HAP-1 (cell line): ENCODE measurements at regions not wholly inside any gene's neighbourhood (a gene's known extent, or its start where the extent isn't known, plus 50 kb on each side); places are given as distances from the start of the nearest gene placed in this dataset.
A peak's percentile ranks its signal among the peaks of the same experiment; 100 is the strongest.
"Not testable (repeated sequence)": the region's sequence is repeated elsewhere in the genome, so short reads cannot be mapped to it uniquely, and the experiment has no call there.

Source experiments
- DNase-seq, 2 experiments: peaks; one replicate each; pipeline ENCODE4 v3.0.0-alpha.2; 2016 to 2020; ENCODE audit warnings: low spot score in 2 of 2
- H3K27me3 ChIP-seq: fragments of 250-450 bp; sonication (Bioruptor Pico); 2 replicates; pipeline ENCODE4 v1.5.1; 2020; ENCODE audit warnings: low read depth, mild to moderate bottlenecking, moderate library complexity
- H3K36me3 ChIP-seq: fragments of 250-450 bp; sonication (Bioruptor Pico); replicated peaks from 2 replicates; pipeline ENCODE4 v1.5.1; 2020; ENCODE audit warnings: mild to moderate bottlenecking
- H3K4me1 ChIP-seq: fragments of 250-450 bp; sonication (Bioruptor Pico); 2 replicates; pipeline ENCODE4 v1.5.1; 2020; ENCODE audit warnings: mild to moderate bottlenecking
- H3K4me3 ChIP-seq: fragments of 250-450 bp; sonication (Bioruptor Pico); 2 replicates; pipeline ENCODE4 v1.5.1; 2020; ENCODE audit warnings: mild to moderate bottlenecking, moderate library complexity
- H3K9me3 ChIP-seq: fragments of 250-450 bp; sonication (Bioruptor Pico); 2 replicates; pipeline ENCODE4 v1.5.1; 2020; ENCODE audit warnings: mild to moderate bottlenecking, moderate library complexity
- in situ Hi-C: fragments of 300-500 bp; cut with MboI; formaldehyde crosslinking; loops from 3 replicates; pipeline ENCODE4 v1.14.3; 2020; ENCODE audit warnings: low sequenced_read_pairs, inconsistent platforms, mixed read lengths

DNA sequence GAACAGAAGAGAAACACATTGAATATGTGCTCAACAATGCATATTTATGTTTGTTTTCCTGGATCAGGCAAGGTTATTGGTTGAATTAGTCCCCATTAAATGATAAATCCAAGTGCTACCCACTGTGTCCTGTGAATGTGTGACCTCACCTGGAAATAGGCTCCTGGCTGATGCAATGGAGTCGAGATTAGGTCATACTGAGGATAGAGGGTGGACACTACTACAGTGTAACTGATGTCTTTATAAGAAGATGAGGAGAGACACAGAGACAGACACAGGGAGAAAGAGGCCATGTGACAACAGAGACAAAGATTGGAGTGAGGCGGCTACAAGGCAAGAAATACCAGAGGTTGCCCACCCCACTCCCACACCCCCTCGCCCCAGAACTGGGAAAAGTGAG, 559.3 kb downstream of the C6orf118 start:
- no peaks in the 10 kb centered on the region for H3K9me3 ChIP-seq
- no peaks in the 10 kb centered on the region for H3K36me3 ChIP-seq
- in situ Hi-C loops, result no loop called here
- no peaks in the 10 kb centered on the region for H3K27me3 ChIP-seq
- H3K4me3 ChIP-seq, result no peak overlapping the region
- DNase-seq, result no peak
- no peaks in the 10 kb centered on the region for H3K4me1 ChIP-seq

DNA sequence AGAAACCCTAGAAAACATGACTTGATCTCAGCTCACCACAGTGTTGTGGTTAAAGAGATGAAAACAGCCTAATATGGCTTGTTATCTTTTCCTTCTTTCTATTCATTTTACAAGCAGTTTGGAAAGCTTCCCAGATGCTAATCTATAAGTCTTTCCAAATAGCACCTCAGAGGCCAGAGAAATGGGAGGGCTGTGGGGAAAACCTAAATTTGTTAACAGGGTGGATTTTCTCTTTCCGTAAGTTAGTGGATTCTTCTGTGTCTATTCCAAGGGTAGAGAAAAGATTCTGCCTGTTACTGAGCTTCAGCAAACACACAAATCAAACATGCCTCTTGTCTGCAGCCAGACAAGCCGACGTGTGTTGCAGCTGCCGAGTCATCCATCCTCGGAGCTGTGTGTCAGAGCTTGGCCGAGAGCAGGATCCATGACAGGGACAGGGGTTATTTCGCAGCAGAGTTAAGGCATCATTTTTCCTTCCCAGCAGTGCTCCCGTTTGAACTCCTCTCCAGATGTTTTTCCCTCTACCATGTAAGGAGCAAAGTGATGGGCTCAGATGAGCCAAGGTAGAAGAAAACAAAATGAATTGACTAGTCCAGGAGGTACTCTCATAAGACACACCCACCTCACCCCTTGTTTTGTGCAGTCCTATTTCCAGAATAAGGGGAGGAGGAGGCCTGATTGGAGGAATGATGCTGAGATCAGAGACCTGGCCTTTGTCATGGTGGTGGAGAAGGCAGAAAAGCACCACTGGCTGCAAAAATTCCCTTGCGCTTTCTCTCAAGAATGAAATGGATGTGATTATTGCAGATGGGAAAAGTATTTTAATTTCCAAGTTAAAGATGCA, 560.0 kb downstream of the C6orf118 start:
- Histone ChIP-seq H3K9me3 (no peaks in the 10 kb centered on the region), H3K36me3 (no peaks in the 10 kb centered on the region), H3K4me1 (no peaks in the 10 kb centered on the region), H3K4me3 (no peak overlapping the region), H3K27me3 (no peaks in the 10 kb centered on the region)
- no peak for DNase-seq
- in situ Hi-C loops, result no loop called here

DNA sequence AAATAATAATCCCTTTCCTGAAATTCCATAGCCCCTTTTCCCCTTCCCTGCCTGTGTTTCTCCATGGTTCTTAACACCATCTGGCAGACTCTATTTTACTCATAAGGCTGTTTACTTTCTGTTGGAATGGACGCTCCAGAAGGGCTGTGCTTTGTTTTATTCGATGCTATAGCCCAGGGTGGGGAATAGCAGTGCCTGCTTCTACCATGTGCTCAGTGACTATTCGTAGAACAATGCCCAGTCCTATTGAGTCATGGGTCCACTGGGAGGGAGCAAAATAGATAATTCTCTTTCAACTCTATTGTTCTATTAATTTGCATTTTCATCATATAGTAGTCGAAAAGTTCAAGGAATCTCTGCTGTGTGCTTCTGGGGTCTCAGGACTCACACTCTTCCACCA, 565.1 kb downstream of the C6orf118 start:
- Histone ChIP-seq H3K4me3 (no peak overlapping the region), H3K27me3 (no peaks in the 10 kb centered on the region), H3K4me1 (no peaks in the 10 kb centered on the region), H3K36me3 (no peaks in the 10 kb centered on the region), H3K9me3 (no peaks in the 10 kb centered on the region)
- DNase-seq, result no peak
- in situ Hi-C loops, result no loop called here

GRCh38 chr6:164741938-164742451, 567.4 kb downstream of the C6orf118 start:
- no peaks in the 10 kb centered on the region for H3K36me3 ChIP-seq
- H3K4me1 ChIP-seq, result no peaks in the 10 kb centered on the region
- no peaks in the 10 kb centered on the region; the same call in 1 of the 2 replicates for H3K9me3 ChIP-seq
- H3K27me3 ChIP-seq, result no peaks in the 10 kb centered on the region
- in situ Hi-C loops, result no loop called here
- DNase-seq, result no peak
- no peak overlapping the region for H3K4me3 ChIP-seq

DNA sequence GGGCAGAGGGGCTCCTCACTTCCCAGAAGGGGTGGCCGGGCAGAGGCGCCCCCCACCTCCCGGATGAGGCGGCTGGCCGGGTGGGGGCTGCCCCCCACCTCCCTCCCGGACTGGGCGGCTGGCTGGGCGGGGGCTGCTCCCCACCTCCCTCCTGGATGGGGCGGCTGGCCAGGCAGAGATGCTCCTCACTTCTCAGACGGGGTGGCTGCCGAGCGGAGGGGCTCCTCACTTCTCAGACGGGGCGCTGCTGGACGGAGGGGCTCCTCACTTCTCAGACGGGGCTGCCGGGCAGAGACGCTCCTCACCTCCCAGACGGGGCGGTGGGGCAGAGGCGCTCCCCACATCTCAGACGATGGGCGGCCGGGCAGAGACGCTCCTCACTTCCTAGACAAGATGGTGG, 573.3 kb downstream of the C6orf118 start:
- DNase-seq, H3K36me3 ChIP-seq, H3K4me1 ChIP-seq, H3K27me3 ChIP-seq, H3K9me3 ChIP-seq, H3K4me3 ChIP-seq, in situ Hi-C loops: not testable (repeated sequence)

DNA sequence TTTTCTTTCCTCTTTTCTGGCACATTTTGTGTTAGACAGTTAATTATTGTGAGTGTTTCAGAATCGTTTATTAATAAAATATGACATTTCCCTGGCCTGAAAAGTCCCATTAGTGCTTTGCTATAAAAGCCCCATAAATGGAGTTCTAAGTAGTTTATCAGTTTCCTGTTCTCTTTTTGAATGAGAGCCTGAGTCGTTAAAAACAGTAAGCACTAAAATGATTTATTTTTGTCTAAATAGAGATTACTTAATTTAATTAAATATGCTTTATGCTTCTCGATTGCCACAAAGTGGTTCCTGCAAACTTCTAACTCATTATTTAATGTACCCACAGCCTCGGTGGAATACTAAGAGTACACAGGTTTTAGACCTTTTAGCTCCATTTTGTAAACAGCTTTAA, 577.9 kb downstream of the C6orf118 start:
- Histone ChIP-seq H3K27me3 (no peaks in the 10 kb centered on the region), H3K4me1 (no peaks in the 10 kb centered on the region), H3K36me3 (no peaks in the 10 kb centered on the region), H3K4me3 (no peak overlapping the region), H3K9me3 (no peaks in the 10 kb centered on the region; the same call in 1 of the 2 replicates)
- DNase-seq, result no peak
- in situ Hi-C loops, result no loop called here

DNA sequence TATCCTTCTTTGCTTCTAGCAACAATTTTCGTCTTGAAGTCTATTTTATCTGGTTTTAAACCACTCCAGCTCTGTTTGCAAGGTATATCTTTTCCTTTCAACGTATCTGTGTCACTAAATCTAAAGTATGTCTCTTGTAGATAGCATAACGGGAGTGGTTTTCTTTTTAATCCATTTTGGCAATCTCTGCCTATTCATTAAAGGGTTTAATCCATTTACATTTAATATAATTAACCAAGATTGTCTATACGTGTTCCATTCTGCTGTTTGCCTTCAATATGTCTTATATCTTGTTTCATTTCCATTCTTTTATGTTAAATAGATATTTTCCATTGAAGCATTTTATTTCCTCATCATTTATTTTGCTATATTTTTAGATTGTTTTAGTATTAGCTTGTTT, 587.9 kb downstream of the C6orf118 start:
- Histone ChIP-seq H3K4me1 (no peaks in the 10 kb centered on the region), H3K4me3 (no peak overlapping the region), H3K27me3 (no peaks in the 10 kb centered on the region), H3K36me3 (no peaks in the 10 kb centered on the region), H3K9me3 (no peaks in the 10 kb centered on the region)
- in situ Hi-C loops, result no loop called here
- no peak for DNase-seq

- H3K9me3 ChIP-seq, result no peaks in the 10 kb centered on the region
- in situ Hi-C loops, result no loop called here
These were observed 608.9 kb downstream of the C6orf118 start for GRCh38 chr6:164700497-164700896.

DNA sequence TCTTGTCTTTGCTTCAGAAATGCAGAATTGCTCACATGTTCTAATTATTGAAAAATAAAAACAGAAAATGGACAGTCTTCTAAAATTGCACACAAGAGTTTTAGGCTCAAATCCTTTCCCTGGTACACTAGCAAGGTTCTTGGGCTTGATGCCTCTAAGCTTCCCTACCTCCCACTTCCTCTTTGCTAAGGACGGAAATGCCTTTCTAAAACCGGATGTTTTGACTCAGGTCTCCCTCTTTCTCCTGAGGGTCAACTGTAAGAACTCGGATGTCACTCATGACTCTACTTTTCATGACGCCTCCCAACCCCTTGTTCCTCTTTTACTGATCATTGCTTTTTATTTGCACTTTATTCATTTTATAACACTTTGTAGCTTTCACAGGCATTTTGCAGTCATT, 613.5 kb downstream of the C6orf118 start:
- no peak for DNase-seq
- Histone ChIP-seq H3K4me3 (no peak overlapping the region), H3K9me3 (no peaks in the 10 kb centered on the region), H3K27me3 (no peaks in the 10 kb centered on the region), H3K36me3 (no peaks in the 10 kb centered on the region), H3K4me1 (peaks cover 5% of the 10 kb centered on the region; the same call in 1 of the 2 replicates)
- in situ Hi-C loops, result no loop called here

More at GRCh38 chr6:164700497-164700896, 608.9 kb downstream of the C6orf118 start:
- Histone ChIP-seq H3K4me3 (no peak overlapping the region), H3K4me1 (no peaks in the 10 kb centered on the region), H3K36me3 (no peaks in the 10 kb centered on the region), H3K27me3 (no peaks in the 10 kb centered on the region)
- no peak for DNase-seq

- no peak for DNase-seq
- H3K4me3 ChIP-seq, result no peak overlapping the region
- H3K4me1 ChIP-seq, result peaks cover 5% of the 10 kb centered on the region; the same call in 1 of the 2 replicates
- H3K36me3 ChIP-seq, result no peaks in the 10 kb centered on the region
- in situ Hi-C loops, result no loop called here
- no peaks in the 10 kb centered on the region for H3K27me3 ChIP-seq
- no peaks in the 10 kb centered on the region for H3K9me3 ChIP-seq
These were observed 615.0 kb downstream of the C6orf118 start for GRCh38 chr6:164694386-164694785.

DNA sequence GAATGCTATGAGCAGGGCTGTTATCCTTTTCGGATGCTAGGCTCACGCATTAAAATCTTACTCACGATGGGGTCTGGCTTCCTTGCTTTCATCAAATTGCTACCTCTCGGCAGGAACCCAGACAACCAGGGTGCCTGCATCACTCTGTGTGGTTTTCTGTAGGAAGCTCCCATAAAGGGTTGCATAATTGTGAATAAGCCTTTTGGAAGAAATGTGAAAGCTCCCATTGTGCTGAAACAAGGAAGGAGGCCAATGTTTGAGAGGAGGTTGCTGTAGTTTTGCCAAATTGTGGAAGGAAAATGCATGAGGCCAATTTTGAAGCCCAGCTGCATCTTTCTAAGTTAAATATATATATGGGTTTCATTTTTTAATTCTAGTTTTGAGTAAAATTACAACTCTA, 615.5 kb downstream of the C6orf118 start:
- DNase-seq, result no peak
- no peaks in the 10 kb centered on the region for H3K36me3 ChIP-seq
- no peaks in the 10 kb centered on the region for H3K27me3 ChIP-seq
- no peak overlapping the region for H3K4me3 ChIP-seq
- peaks cover 5% of the 10 kb centered on the region; the same call in 1 of the 2 replicates for H3K4me1 ChIP-seq
- H3K9me3 ChIP-seq, result no peaks in the 10 kb centered on the region
- in situ Hi-C loops, result no loop called here

DNA sequence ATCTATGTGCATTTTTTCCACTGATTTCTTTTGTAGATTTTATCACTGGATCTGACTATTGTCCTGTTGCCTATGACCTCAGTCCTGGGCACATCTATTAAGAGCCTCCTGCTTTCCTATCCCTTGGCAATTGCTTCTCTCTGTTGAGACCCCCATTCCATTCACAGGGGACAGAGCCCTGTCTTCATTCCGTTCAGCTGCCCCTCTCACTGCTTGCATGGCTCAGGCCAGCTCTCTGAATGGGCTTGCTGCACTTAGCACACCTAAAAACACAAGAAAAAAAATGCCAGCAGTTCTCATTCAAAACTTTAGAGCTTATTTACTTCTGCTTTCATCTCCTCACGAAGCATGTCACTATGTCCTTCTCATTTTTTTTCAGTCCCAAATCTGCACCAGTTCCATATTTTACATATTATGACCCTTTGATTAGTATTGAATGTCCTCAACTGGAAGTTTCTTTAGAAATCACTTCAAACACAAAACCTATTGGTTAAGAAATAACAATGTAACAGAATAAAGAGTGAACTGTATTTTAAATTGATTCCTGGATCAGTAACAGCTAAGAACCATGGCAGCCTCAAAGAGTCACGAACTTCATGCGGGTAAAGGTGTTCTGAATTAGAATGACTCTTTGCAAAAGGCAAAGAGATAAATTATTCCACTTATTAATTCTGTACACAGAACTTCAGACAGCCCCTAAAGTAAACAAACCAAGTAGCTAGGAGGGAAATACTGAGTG, 616.5 kb downstream of the C6orf118 start:
- Histone ChIP-seq H3K27me3 (no peaks in the 10 kb centered on the region), H3K9me3 (no peaks in the 10 kb centered on the region)

GRCh38 chr6:164690702-164691500, 618.5 kb downstream of the C6orf118 start:
- peak in 1 of 2 experiments; percentile 74 for DNase-seq
- peaks cover 5% of the 10 kb centered on the region; the same call in 1 of the 2 replicates for H3K4me1 ChIP-seq
- in situ Hi-C loops, result no loop called here

More for the DNA sequence above, 616.5 kb downstream of the C6orf118 start:
- in situ Hi-C loops, result no loop called here
- H3K4me1 ChIP-seq, result peaks cover 5% of the 10 kb centered on the region; the same call in 1 of the 2 replicates
- no peak for DNase-seq
- H3K36me3 ChIP-seq, result no peaks in the 10 kb centered on the region
- no peak overlapping the region for H3K4me3 ChIP-seq

More at GRCh38 chr6:164690702-164691500, 618.5 kb downstream of the C6orf118 start:
- Histone ChIP-seq H3K9me3 (no peaks in the 10 kb centered on the region), H3K27me3 (no peaks in the 10 kb centered on the region), H3K36me3 (no peaks in the 10 kb centered on the region), H3K4me3 (no peak overlapping the region)
